ENCODE measurements at regions not wholly inside any gene's neighbourhood (a gene's known extent, or its start where the extent isn't known, plus 50 kb on each side); places are given as distances from the start of the nearest gene placed in this dataset.
"Not testable (repeated sequence)": the region's sequence is repeated elsewhere in the genome, so short reads cannot be mapped to it uniquely, and the experiment has no call there.

DNA sequence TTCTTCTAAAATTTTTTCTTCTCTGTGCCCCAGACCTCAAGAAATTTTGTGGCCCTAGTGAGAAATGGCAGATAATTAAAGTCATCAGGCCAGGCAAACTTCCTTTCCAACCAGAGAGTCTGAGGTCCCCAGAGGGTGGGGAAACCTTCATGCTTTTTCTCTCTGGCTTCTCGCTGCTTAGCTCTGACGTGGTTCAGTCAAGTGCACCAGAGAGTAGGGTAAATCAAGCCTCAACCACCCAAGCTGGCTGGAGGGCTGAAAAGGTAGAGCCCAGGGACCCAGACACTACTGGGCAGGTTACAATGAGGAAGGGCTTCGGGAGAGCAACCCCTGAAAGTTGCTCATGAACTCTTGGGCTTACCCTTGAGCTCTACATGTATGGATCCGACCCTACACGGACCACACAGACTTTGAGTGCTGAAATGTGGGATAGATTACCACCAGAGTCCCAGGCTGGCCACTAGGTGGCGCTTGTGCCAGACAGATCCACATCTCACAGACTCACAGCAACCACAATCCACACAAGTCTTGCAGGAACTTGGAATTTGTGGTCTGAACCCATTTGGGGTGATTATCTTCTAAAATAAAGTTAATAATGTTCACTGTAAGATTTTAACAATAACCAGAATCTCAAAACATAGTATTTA is 323.5 kb downstream of the KLF13 start:
- not testable (repeated sequence) for H3K4ac ChIP-seq (ENCODE audit: low read length); H4K8ac ChIP-seq (ENCODE audit: low read depth, low read length); H2BK12ac ChIP-seq (ENCODE audit: low read length); H2AFZ ChIP-seq (ENCODE audit: low read length); H3K4me3 ChIP-seq (ENCODE audit: low read length in 2 of 2); H3K9ac ChIP-seq (ENCODE audit: low read depth, low read length, poor library complexity); H3K79me1 ChIP-seq (ENCODE audit: low read depth, low read length); H3K36me3 ChIP-seq (replicated peaks in 1 of 2; ENCODE audit: control insufficient read depth in 2 of 2, insufficient read depth in 2 of 2, low read length in 2 of 2); H2BK15ac ChIP-seq (ENCODE audit: low read length); H3K4me2 ChIP-seq (ENCODE audit: insufficient read depth, low read length, poor library complexity, severe bottlenecking); H3K27me3 ChIP-seq (ENCODE audit: control insufficient read depth in 3 of 3, insufficient read depth in 3 of 3, low read depth in 1 of 3, low read length in 3 of 3); H3K9me3 ChIP-seq (replicated peaks in 1 of 2; ENCODE audit: control insufficient read depth in 2 of 2, insufficient read depth in 1 of 2, low read depth in 1 of 2, low read length in 2 of 2); H2BK120ac ChIP-seq (ENCODE audit: low read depth, low read length); H3K27ac ChIP-seq (replicated peaks; ENCODE audit: low read length); H3K18ac ChIP-seq (ENCODE audit: low read length); H3K4me1 ChIP-seq (ENCODE audit: control insufficient read depth in 2 of 2, insufficient read depth in 1 of 2, low read depth in 1 of 2, low read length in 2 of 2); H3K23ac ChIP-seq (ENCODE audit: low read depth, low read length, poor library complexity); H2BK5ac ChIP-seq (ENCODE audit: low read length); H3K14ac ChIP-seq (ENCODE audit: low read length); DNase-seq (ENCODE audit: low spot score); H4K91ac ChIP-seq (ENCODE audit: low read depth, low read length, poor library complexity); H2AK5ac ChIP-seq (ENCODE audit: low read depth, low read length)
- WGBS, 2 donors (ENCODE audit: extremely low coverage in 2 of 2, insufficient read length in 2 of 2, insufficient replicate concordance in 1 of 2): no CpG with 5 or more reads among the region's 6 CpGs

- not testable (repeated sequence) for H2BK120ac ChIP-seq (ENCODE audit: low read depth, low read length); H3K27me3 ChIP-seq (ENCODE audit: control insufficient read depth in 3 of 3, insufficient read depth in 3 of 3, low read depth in 1 of 3, low read length in 3 of 3); H3K4me1 ChIP-seq (ENCODE audit: control insufficient read depth in 2 of 2, insufficient read depth in 1 of 2, low read depth in 1 of 2, low read length in 2 of 2); H3K36me3 ChIP-seq (replicated peaks in 1 of 2; ENCODE audit: control insufficient read depth in 2 of 2, insufficient read depth in 2 of 2, low read length in 2 of 2); DNase-seq (ENCODE audit: low spot score); H2BK12ac ChIP-seq (ENCODE audit: low read length); H4K91ac ChIP-seq (ENCODE audit: low read depth, low read length, poor library complexity); H3K9me3 ChIP-seq (replicated peaks in 1 of 2; ENCODE audit: control insufficient read depth in 2 of 2, insufficient read depth in 1 of 2, low read depth in 1 of 2, low read length in 2 of 2); H3K14ac ChIP-seq (ENCODE audit: low read length); H3K4me2 ChIP-seq (ENCODE audit: insufficient read depth, low read length, poor library complexity, severe bottlenecking); H3K4me3 ChIP-seq (ENCODE audit: low read length in 2 of 2); H3K23ac ChIP-seq (ENCODE audit: low read depth, low read length, poor library complexity); H3K9ac ChIP-seq (ENCODE audit: low read depth, low read length, poor library complexity); H2BK5ac ChIP-seq (ENCODE audit: low read length); H4K8ac ChIP-seq (ENCODE audit: low read depth, low read length); H2AK5ac ChIP-seq (ENCODE audit: low read depth, low read length); H3K27ac ChIP-seq (replicated peaks; ENCODE audit: low read length); H3K18ac ChIP-seq (ENCODE audit: low read length); H2BK15ac ChIP-seq (ENCODE audit: low read length); H3K4ac ChIP-seq (ENCODE audit: low read length); H2AFZ ChIP-seq (ENCODE audit: low read length); H3K79me1 ChIP-seq (ENCODE audit: low read depth, low read length)
- WGBS, 2 donors (ENCODE audit: extremely low coverage in 2 of 2, insufficient read length in 2 of 2, insufficient replicate concordance in 1 of 2): no CpG with 5 or more reads among the region's 8 CpGs
Observed at GRCh38 chr15:31656915-31657314, 330.3 kb downstream of the KLF13 start.

DNA sequence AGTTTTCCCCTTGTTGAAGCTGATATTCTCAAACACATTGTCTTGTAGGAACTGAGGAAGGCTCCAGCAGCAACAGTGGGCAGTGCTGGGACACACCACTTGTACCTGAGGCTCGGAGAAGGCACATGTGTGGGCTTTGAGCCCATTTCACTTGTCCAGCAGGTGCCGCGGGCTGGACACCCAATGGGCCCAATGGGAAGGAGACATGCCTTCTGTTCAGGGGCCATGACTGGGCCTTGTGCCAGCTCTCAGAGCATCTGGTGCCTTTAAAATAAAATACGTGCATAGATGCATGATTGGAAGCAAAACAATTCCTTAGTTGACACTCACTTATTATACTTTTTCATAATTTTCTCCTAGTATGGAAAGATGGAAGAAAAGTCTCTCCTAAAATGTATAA is 334.2 kb downstream of the KLF13 start:
- H3K9me3 ChIP-seq (replicated peaks in 1 of 2; ENCODE audit: control insufficient read depth in 2 of 2, insufficient read depth in 1 of 2, low read depth in 1 of 2, low read length in 2 of 2): no peaks in the 10 kb centered on the region
- no peak overlapping the region for H4K8ac ChIP-seq (ENCODE audit: low read depth, low read length)
- no peak overlapping the region for H3K14ac ChIP-seq (ENCODE audit: low read length)
- no peak overlapping the region for H2AFZ ChIP-seq (ENCODE audit: low read length)
- no peak overlapping the region for H3K4me3 ChIP-seq (ENCODE audit: low read length in 2 of 2)
- H3K4me1 ChIP-seq (ENCODE audit: control insufficient read depth in 2 of 2, insufficient read depth in 1 of 2, low read depth in 1 of 2, low read length in 2 of 2): no peaks in the 10 kb centered on the region
- no peak overlapping the region for H3K4me2 ChIP-seq (ENCODE audit: insufficient read depth, low read length, poor library complexity, severe bottlenecking)
- H2BK12ac ChIP-seq (ENCODE audit: low read length): no peak overlapping the region
- no peaks in the 10 kb centered on the region for H3K36me3 ChIP-seq (replicated peaks in 1 of 2; ENCODE audit: control insufficient read depth in 2 of 2, insufficient read depth in 2 of 2, low read length in 2 of 2)
- no peak overlapping the region for H3K9ac ChIP-seq (ENCODE audit: low read depth, low read length, poor library complexity)
- H2BK120ac ChIP-seq (ENCODE audit: low read depth, low read length): no peak overlapping the region
- DNase-seq (ENCODE audit: low spot score): no peak
- no peak overlapping the region for H3K23ac ChIP-seq (ENCODE audit: low read depth, low read length, poor library complexity)
- H2BK15ac ChIP-seq (ENCODE audit: low read length): no peak overlapping the region
- H2AK5ac ChIP-seq (ENCODE audit: low read depth, low read length): no peak overlapping the region
- no CpG with 5 or more reads among the region's 4 CpGs for WGBS, 2 donors (ENCODE audit: extremely low coverage in 2 of 2, insufficient read length in 2 of 2, insufficient replicate concordance in 1 of 2)
- H3K79me1 ChIP-seq (ENCODE audit: low read depth, low read length): no peaks in the 10 kb centered on the region
- H3K27ac ChIP-seq (replicated peaks; ENCODE audit: low read length): no peak overlapping the region
- H3K18ac ChIP-seq (ENCODE audit: low read length): no peak overlapping the region
- no peak overlapping the region for H4K91ac ChIP-seq (ENCODE audit: low read depth, low read length, poor library complexity)
- no peaks in the 10 kb centered on the region for H3K27me3 ChIP-seq (ENCODE audit: control insufficient read depth in 3 of 3, insufficient read depth in 3 of 3, low read depth in 1 of 3, low read length in 3 of 3)
- no peak overlapping the region for H2BK5ac ChIP-seq (ENCODE audit: low read length)
- H3K4ac ChIP-seq (ENCODE audit: low read length): no peak overlapping the region

- not testable (repeated sequence) for H4K91ac ChIP-seq (ENCODE audit: low read depth, low read length, poor library complexity); H2BK5ac ChIP-seq (ENCODE audit: low read length); H3K9me3 ChIP-seq (replicated peaks in 1 of 2; ENCODE audit: control insufficient read depth in 2 of 2, insufficient read depth in 1 of 2, low read depth in 1 of 2, low read length in 2 of 2); H3K4me1 ChIP-seq (ENCODE audit: control insufficient read depth in 2 of 2, insufficient read depth in 1 of 2, low read depth in 1 of 2, low read length in 2 of 2); H3K9ac ChIP-seq (ENCODE audit: low read depth, low read length, poor library complexity); H3K27ac ChIP-seq (replicated peaks; ENCODE audit: low read length); H3K23ac ChIP-seq (ENCODE audit: low read depth, low read length, poor library complexity); H2BK12ac ChIP-seq (ENCODE audit: low read length); H2AK5ac ChIP-seq (ENCODE audit: low read depth, low read length); H2BK120ac ChIP-seq (ENCODE audit: low read depth, low read length); H4K8ac ChIP-seq (ENCODE audit: low read depth, low read length); DNase-seq (ENCODE audit: low spot score); H3K79me1 ChIP-seq (ENCODE audit: low read depth, low read length); H3K4me2 ChIP-seq (ENCODE audit: insufficient read depth, low read length, poor library complexity, severe bottlenecking); H3K4ac ChIP-seq (ENCODE audit: low read length); H3K27me3 ChIP-seq (ENCODE audit: control insufficient read depth in 3 of 3, insufficient read depth in 3 of 3, low read depth in 1 of 3, low read length in 3 of 3); H3K14ac ChIP-seq (ENCODE audit: low read length); H3K18ac ChIP-seq (ENCODE audit: low read length); H3K4me3 ChIP-seq (ENCODE audit: low read length in 2 of 2); H2BK15ac ChIP-seq (ENCODE audit: low read length); H3K36me3 ChIP-seq (replicated peaks in 1 of 2; ENCODE audit: control insufficient read depth in 2 of 2, insufficient read depth in 2 of 2, low read length in 2 of 2); H2AFZ ChIP-seq (ENCODE audit: low read length)
- no CpG with 5 or more reads among the region's 8 CpGs for WGBS, 2 donors (ENCODE audit: extremely low coverage in 2 of 2, insufficient read length in 2 of 2, insufficient replicate concordance in 1 of 2)
Observed at GRCh38 chr15:31665732-31666131, 339.1 kb downstream of the KLF13 start.
